Right kidney (tissue), 1 donor: ENCODE measurements at regions not wholly inside any gene's neighbourhood (a gene's known extent, or its start where the extent isn't known, plus 50 kb on each side); places are given as distances from the start of the nearest gene placed in this dataset.
"Not testable (repeated sequence)": the region's sequence is repeated elsewhere in the genome, so short reads cannot be mapped to it uniquely, and the experiment has no call there.

Source experiments
- DNase-seq: peaks from one replicate; pipeline ENCODE4 v3.0.0-alpha.2; 2016

DNA sequence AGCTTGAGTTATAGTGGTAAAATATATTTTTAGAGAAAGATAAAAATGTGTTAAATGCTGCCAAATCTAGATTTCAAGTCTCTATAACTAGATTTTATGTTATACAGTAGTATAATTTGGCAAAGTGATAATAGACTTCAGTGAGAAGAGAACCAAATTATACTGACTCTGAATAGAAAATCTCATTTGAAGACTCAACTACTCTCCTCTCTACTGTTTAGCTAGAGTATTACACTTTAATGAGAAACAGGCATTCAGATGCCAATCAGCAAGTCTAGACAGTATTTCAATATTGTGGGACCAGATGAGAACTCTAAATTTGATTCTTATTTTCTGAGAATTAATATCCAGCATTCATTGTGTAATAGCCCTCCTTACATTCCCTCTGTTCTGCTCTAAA is 311.2 kb downstream of the SLITRK5 start:
- no peak for DNase-seq

DNA sequence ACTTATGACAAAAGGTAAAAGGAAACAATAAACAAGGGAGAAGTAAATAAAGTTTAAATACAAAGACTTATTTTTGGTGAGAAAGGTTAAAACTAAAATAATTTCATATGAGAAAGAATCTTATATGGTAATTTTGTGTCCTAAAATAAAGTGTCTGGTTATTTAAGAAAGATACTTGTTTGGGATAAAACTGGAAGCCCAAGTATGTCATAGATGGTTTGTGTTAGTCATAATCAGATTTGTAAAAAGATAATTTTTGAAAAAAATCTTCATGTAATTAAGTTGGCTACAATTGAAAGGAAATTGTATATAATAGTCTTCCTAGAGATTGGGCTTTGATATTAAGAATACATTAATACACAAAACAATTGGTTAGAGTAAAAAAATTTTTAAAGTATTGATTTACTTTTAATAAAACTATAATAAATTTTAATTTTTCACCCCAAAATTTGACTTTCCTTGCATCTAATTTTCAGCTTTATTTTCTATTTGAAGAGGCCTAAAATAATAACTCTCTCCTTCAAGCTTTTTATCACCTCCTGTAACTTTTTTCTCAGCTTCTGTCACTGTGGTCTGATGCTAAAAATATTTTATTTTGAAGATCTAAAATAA is 315.6 kb downstream of the SLITRK5 start:
- DNase-seq = no peak

DNA sequence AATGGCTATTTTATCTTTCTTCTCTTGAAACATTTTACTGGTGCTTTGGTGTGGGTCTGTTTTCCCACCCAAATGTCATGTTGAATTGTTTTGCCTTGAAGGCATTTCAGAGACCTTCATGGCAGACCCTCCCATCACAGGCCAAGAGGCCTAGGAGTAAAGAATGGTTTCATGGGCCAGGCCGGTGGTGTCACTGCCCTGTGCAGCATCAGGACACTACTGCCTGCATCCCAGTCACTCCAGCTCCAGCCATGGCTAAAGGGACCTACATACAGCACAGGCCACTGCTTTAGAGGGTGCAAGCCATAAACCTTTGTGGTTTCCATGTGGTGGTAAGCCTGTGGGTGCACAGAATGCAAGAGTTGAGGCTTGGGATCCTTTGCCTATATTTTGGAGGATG is 326.9 kb downstream of the SLITRK5 start:
- DNase-seq = no peak

DNA sequence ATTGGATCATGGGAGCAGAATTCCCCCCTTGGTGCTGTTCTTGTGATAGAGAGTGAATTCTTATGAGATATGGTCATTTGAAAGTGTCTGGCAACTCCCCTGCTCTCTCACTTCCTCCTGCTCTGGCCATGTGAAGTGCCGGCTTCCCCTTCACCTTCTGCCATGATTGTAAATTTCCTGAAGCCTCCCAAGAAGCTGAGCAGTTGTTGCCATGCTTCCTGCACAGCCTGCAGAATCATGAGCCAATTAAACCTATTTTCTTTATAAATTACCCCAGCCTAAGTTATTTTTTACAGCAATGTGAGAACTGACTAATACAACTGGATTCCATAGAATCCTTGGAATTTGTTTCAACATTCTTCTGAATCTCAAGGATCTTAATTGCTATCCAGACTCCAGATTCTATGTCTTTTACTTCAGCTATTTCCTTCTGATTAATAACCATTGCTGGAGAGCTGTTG is 328.1 kb downstream of the SLITRK5 start:
- DNase-seq = no peak

DNA sequence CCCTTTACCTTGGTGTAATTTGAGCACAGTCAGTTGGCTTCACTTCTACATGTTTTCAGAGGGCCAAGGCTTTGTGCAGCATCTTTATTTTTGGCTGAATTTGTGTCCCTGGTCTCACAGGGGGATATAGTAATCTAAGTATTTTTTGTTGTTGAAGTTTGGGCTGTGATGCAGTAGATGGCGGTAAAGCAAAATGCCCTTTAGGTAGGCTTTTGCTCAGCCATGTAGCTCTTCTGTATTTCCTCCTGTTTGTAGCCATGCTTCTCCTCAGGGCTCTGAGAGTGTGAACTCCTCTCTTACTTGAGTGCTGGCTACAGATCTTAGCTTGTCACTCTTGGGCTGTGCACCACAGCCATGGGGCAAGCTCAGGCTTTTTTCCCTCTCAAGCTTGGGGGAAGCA is 328.6 kb downstream of the SLITRK5 start:
- no peak for DNase-seq

DNA sequence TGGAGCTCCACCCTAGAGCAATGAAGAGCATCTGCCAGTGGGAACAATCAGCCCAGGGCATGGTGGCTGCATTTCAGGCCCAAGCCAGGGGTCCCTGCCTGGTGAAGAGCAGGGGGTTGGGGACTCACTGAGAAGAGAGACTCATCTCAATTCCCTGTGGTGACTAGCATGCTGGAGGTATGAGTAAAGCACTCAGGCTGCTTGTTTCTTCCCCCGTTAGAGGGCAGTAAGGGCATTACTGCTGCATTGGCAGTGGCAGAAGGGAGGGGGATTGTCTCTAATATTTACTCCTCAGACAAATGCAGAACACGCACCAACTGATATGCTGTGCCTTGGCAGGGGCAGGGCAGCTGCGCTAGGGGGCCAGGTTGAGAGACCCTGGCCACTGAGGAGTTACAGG is 329.1 kb downstream of the SLITRK5 start:
- DNase-seq = no peak

DNA sequence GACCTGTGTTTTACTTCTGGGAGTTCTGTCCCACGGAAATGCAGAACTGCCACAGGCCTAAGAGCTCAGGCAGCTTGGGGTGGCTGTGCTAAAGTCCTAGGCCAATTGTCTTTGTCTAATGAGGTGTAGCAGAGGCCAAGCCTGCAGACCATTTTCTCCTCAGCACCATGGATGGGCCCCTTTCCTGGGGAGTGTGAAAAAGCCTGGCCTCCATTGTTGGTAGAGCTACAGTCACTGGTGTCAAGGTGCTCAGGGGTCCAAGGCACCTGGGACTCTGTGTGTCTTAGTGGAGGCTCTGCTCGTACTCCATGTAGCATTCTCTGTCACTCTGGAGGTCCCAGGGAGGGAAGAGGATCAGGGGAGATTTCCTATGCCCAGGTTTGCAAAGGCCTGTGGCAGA is 329.6 kb downstream of the SLITRK5 start:
- DNase-seq = no peak

DNA sequence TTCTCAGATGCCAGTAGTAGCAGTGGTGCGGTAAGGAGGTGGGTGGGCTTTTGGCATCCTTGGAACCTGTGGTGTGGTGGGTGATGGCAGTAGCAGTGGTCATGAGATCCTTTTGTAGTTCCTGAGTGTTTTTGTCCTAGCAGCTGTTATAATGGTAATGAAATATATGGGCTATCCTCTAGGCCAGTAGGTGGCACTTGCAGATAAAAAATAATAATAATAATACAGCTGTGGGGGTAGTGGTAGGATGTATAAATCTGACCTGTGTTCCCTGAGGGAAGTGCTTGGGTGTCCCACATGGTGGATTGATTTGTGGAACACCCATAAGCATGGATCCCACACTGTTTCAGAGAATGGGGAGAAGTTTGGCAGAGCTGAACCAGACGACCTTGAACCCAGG is 334.0 kb downstream of the SLITRK5 start:
- DNase-seq = no peak

DNA sequence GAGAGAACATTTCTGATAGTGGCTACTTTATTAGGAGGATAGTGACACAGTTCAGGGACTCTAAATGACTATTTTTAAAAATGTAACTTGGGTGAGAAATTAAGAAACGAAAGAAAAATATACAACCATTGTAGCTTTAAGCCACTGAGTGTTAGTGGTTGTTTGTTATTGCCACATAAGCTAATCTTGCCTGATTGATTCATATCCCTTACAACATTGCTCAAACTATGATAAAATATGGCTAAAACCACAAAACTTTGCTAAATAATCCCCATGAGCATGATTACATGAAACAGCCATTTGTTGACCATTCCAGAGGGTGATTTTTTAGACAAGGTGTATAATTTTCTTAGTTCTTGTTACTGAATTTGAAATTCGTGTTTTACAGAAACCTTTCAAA is 343.4 kb downstream of the SLITRK5 start:
- no peak for DNase-seq

DNA sequence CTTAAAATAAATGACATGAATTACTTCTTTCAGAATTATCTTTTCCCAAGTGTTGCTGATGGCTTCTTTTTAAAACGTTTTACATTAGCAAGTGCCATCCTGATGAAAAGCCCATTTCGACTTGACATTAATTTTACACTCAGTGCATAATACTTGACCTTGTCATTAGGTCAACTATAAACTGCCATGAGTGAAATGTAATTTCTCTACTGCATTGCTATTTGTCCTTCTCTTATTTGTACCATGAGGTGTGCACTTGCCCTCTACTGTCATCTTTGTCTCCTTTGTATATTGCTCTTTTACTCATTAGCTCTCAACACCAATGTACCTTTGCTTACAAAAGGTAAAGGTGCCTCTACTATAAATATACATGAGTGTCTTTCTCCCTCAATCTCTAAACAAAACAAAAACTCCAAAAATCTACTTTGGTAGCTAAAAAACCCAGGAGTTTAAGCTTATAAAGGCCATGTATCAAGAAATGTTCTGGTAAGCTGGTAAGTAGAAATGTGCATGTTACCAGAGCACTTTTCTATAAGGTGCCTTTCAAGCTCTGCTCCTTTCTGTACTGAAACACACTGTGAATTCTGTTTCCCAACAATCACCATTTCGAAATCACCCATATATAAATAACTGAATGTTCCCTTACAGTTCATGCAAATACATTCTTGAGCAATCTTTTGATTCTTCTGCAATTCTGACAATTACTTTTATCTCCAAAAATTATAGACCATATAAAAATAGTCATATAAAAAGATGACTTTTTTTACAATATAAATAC is 351.4 kb downstream of the SLITRK5 start:
- DNase-seq = no peak

DNA sequence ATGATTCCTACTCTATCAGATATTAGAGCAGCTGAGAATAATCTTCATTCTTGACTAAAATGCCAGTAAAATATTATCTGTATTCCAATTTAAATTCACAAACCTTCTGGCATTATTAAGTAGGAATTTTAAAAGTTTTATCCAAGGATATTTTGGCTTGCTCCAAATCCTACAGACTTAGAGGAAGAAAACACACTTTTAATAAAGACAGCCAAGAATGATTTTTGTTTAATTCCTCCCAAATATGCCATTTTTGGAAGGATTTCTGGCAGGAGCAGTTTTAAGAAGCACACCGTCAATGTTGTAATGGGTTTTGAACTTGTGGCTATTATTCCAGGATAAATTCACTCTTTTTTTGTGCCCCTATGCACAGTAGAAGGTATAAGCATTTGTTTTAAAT is 355.1 kb downstream of the SLITRK5 start:
- DNase-seq = no peak

DNA sequence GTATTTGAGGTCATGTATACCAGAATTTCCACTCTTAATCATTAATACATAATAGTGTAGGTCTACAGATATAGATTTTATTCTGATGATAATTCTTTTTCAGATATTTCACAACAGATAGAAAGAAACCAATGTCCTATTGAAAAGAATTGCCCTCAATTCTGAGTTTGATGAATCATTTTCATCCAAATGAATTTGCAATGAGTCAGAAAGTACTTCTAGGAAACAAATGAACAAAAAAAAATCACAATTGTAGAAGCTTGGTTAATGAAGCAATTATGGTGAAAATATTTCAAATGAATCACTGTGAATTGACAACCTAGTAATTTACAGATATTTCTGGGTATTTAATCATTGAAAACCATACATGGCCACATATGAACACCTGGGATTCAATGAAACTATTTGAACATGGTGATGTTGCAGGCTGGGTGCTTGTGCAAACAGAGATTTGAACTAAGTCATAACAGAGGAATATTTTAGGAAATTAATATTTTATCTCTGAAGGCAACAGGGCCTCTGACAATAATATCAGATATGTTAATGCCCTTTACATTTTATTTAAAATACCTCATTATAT is 360.9 kb downstream of the SLITRK5 start:
- no peak for DNase-seq

DNA sequence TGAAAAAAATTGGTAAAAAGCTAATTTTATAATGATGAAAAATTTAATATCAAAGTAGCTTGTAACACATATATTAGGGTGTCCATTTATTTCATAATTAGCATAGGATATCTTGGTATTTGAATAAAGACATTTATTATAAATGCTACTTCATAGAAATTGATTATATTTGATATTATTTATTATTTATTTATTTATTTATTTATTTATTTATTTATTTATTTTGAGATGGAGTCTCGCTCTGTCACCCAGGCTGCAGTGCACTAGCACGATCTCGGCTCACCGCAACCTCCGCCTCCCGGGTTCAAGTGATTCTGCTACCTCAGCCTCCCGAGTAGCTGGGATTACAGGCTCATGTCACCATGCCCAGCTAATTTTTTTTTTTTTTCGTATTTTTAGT is 365.0 kb downstream of the SLITRK5 start:
- not testable (repeated sequence) for DNase-seq

DNA sequence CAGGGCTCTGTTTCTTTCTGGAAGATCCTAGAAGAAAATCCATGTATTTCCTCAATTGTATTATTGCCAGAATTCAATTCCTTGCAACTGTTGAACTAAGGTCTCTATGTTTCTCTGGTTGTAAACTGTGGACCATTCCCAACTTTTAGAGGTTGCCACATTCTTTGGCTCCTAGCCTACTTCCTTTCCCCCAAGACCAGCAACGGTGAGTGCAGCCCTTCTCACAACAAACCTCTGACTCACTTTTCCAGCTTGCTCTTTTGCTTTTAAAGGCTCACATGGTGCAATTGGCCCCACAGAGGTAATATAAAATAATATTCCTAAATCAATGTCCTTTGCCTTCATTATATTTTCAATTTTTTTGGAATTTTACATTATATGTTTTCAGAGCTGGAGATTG is 371.3 kb downstream of the SLITRK5 start:
- DNase-seq = no peak

DNA sequence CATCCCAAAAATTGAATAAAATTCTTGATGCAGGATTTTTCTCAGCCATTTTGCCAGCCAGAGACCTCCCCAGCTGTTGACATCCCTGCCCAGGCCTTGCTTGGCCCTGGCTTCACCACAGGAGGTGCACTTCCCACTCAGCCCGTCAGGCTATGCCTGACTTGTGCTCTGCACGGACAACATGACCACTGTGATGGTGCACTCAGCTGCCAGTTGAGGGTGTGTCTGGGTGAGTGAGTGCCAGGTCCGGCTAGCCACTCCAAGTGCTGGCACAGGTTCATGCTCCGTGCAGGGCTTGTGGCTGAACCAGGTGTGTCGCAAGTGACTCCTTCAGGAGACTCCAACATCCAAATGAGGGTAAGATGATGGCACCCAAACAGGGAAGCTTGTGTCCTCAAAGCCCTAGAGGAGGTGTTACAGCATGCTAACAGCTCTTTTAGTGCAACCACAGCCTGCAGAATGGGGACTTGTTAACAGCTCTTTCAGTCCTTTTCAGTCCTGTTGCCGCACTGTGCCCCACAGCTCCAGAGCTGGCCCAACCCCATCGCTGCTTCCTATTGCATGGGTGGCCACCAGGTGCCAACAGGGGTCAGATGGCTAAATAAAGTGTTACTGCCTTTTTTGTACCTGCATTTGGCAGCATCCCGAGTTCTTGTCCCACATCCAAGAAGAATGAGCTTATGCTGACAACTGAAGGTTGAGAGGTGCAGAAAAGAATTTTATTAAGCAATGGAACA is 380.7 kb downstream of the SLITRK5 start:
- DNase-seq = no peak

DNA sequence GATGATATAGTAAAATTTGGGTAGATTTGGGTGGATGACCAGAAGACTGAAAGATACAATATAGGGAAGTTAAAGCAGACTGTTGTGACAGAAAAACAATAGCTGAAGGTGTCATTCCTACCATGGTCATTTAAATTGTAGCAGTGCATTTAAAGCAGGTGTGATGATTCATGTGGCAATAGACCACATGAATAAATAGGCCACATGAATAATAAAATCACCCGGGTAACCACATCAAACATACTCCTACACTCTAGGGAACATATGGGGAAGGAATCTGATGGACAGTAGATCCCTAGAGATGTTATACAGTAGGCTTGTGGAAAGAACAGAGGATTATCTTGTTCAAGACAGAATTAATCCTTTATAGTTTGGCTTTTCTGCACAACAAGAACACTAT is 392.6 kb downstream of the SLITRK5 start:
- DNase-seq = no peak

DNA sequence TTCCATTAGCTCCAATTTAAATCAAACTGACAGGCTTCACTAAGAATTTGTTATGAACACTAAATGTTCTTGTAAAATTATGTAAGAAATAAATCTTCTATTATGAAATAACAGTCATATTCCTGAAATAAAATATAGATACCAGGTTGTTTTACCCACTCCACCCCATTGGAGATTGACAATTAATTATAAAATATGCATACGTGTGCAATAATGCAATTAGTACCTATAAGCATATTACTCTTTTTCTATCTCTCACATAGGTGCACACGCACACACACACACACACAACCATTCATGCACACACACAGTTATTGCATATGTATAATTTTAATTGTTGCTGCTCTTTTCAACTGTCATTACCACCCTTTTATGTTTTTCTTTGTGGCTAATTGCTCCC is 395.7 kb downstream of the SLITRK5 start:
- DNase-seq = no peak

DNA sequence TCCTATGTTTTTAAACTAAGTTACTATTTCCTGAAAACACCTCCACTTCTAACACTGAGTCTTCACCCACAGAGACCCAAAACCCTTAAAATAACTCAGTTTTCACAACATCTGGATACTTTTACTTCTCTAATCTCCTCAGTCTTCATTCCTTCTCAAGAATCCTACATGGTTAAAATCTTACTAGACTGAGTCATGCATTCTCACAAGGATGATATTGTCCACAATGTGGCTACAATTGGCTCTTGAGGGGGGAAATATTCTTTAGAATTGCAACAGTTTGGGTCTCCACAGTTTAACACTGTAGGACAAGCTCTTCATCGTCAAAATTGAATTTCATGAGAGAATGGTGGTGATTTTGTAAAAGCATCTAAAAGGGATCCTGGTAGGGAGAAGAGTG is 397.1 kb downstream of the SLITRK5 start:
- DNase-seq = no peak

DNA sequence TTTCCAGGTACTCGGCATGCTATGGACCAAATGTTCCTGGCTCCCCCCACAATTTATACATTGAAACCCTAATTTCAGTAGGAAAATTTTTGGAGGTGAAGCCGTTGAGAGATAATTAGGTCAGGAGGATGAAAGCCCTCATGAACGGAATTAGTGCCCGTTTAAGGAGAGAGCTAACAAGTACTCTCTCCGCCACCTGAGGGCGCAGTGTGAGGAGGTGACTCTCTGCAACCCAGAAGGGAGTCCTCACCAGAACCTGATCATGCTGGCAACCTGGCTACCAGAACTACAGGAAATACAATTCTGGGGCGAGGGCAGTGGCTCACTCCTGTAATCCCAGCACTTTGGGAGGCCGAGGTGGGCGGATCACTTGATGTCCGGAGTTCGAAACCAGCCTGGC is 397.8 kb downstream of the SLITRK5 start:
- no peak for DNase-seq

DNA sequence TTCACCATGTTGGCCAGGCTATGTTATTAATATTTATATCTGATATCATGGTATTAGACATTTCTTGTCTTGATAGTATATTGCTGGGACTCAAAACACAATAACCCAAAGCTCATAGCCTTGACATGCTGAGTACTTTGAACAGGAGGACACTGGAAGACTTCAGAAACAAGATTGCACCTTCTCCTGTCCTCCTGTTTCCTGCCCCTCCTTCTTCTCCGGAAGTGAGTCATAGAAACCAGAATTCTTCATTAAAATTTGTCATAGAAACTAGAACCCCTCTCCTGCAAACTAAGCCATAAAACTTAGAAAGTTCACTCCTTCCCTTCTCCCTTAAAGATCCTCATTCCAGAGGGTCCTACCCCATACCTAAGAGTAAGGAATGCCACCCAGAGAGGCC is 400.2 kb downstream of the SLITRK5 start:
- no peak for DNase-seq

DNA sequence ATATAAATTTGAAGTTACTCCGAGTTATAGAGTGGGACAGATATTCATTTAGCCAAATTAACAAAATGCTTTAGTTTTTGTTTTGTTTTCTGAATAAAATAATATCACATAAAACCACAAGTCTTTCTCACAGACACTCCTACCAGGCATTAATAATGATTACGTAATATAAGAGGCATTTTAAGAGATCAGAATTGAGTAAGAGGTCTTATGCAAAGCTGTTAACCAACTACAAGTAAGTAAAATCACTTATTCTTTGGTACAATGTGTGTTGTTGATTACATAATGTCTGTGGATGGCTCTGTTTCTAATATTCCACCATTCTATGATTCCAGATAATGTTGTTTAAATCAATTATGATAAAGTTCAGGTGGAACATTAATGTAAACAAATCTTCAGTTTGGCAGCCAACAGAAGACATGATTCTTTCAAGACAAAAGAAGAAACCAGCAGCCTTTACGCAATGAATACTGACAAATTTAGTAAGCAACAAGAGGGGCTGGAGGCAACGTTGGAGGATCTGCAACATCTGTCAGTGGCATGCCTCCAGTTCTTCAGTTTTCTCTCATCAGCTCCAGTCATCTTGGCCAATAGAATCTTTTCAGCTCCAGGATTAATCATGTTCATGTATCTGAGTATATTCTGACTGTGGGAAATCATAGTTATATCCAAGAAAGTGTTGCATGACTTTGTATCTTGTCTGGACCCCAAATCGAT is 403.8 kb downstream of the SLITRK5 start:
- DNase-seq = no peak

DNA sequence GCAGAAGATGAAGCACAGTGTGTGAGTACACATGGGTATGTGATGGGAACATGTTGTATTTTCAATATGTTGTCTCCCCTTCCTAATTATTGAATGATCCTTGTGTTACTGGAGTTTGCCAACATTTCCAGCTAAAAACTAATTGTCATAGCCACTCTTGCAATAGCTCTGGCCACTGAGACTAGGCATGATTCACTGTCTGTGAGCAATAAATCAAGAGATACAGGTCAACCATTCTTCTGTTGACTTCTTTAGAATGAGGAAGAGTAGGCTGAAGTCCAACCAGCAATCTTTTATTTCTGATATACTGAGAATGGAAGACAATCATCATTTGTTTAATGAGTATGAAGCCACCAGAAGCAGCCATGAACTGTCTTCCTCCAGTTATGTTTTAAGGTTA is 413.9 kb downstream of the SLITRK5 start:
- DNase-seq = no peak

DNA sequence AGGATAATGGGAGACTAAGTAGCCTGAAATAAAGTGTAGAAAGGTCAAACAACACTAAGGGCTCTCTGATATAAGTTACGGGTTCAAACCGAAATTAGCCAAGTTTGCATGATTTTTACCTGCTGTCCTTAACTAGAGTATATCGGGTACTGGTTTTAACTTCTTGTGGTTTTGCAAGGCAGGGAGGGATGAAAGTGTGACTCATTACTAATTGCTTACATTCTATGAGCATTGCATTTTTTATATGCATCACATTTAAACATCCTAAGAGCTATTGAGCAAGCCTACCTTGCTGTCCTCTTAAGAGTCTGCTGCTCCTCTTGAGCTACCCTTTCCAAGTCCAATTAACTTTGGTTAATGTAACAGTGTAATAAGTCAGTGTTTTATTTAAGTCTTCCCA is 415.4 kb downstream of the SLITRK5 start:
- DNase-seq = no peak
